Uterus (tissue), 2 donors: ENCODE measurements at regions not wholly inside any gene's neighbourhood (a gene's known extent, or its start where the extent isn't known, plus 50 kb on each side); places are given as distances from the start of the nearest gene placed in this dataset.

Experiments used
- CTCF ChIP-seq, 4 experiments: fragments of 200-600 bp in 2 of 4; fragments of 450-650 bp in 2 of 4; sonication (generic) in 2 of 4; IDR thresholded peaks; one replicate each; pipeline ENCODE4 v1.5.1; 2016 to 2019; ENCODE audit warnings: antibody characterized with exemption in 4 of 4, mild to moderate bottlenecking in 2 of 4, moderate library complexity in 1 of 4
- POLR2A ChIP-seq, 2 donors: fragments of 450-650 bp; IDR thresholded peaks; one replicate each; pipeline ENCODE4 v1.6.1; 2016; ENCODE audit warnings: antibody characterized with exemption in 2 of 2, mild to moderate bottlenecking in 1 of 2, moderate library complexity in 1 of 2

DNA sequence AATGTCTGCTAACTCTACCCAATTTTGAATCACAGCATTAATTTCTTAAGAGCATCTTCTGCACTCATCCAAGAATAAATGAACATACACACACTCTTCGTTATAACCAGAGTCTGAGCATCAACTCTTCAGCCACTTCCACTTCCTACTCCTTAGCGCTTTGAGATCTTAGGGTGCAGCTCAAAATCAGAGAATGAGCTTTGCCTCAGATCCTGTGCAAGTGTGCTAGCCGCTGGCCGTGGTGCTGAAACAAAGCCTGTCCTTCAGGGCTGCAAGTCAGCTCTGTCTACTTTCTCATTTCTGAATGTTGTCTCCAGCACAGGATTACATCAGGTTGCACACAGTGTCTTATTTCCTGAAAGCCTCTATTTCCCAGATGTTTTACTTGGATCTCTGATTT is 165.4 kb downstream of the AIPL1 start:
- TF ChIP-seq CTCF (IDR thresholded peaks at IDR 0.05) (no peak), POLR2A (IDR thresholded peaks at IDR 0.05) (no peak)
